HG03565 (cell line): ENCODE measurements at regions not wholly inside any gene's neighbourhood (a gene's known extent, or its start where the extent isn't known, plus 50 kb on each side); places are given as distances from the start of the nearest gene placed in this dataset.
"Not testable (repeated sequence)": the region's sequence is repeated elsewhere in the genome, so short reads cannot be mapped to it uniquely, and the experiment has no call there.

Experiments used
- ATAC-seq: cut with Tn5 transposase; IDR thresholded peaks from one replicate; pipeline ENCODE4 v1.9.1; 2021; ENCODE audit warnings: mild to moderate bottlenecking, moderate library complexity; ENCODE audit not compliant: unreplicated experiment

DNA sequence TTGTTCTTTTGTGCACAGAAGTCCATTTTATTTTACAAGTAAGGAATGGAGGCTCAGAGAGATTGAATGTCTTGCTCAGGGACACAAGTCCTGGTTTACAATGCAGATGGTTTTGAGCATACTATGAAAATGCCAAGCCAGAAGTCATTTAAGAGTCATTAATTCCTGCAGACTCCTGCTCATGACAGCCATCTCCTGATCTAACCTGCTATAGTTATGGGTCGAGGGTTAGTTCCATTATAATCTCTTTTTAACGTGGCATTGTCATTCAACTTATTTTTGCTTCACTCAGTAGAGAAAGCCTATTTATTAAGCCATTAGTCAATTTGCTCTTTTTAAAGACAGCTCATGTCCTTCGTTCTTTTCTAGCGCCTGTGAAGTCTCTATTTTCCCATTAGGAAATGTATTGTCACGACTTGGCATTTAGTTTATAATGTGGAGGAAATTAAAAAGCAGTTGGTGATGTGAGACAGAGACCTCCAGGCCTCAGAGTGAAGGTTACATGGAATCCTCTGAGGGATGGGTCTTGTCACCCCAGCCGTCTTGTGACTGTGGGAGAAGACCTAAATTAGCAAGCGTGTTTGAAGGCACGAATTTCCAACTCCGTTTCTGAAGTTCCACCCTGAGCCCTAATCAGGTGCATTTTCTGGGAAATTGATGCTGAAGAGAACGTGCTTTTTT, 84.1 kb downstream of the ACTBL2 start:
- no peak for ATAC-seq

DNA sequence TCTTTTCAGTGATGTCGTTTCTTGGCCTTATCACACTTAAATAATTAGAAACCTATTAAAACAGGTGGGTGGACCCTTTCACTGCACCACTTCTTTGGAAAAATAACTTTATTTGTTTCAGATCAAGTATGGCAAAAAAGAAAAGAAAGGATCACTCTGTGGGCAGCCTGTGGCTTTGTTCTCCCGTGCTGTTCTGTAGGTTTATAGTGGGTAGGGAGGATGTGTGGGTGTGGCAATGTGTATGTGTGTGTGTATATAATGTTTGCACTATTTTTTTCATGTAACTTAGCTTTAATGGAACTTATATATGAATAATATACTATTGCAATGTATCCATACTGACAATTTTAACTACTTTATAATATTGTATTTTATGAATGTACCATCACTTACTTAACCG, 85.9 kb downstream of the ACTBL2 start:
- no peak for ATAC-seq

DNA sequence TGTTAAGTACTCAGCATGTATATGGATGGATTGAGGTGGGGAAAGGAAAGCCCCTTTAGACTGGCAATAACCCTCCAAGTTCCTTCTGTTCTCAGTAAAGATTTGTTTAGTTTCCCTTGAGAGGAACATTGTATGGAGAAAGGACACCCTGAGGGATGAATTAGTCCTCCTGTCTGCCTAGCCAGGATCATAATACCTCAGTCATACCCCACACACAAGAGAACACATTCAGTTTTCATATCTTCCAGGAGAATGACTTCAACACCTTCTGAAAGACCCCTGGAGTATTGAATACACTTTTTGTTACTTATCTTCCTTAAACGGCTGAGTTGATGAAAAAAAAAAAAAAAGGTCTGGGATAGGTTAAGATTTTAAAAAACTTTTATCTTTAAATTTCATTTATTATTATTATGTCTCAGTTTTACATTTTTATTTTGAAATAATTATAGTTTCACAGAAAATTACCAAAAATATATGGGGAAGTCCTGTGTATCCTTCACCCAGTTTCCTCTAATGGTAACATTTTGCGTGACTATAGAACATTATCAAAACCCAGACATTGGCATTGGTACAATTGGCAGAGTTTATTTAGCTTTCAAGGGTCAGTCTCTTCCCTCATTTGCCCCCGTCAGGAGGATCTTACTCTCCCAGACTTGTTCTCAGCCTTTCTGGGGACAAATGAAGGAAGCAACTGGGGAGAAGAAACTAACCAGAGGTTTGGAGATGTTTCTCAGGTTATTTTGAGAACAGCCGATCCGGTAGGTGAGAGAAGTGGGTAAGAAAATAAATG, 88.0 kb downstream of the ACTBL2 start:
- no peak for ATAC-seq

DNA sequence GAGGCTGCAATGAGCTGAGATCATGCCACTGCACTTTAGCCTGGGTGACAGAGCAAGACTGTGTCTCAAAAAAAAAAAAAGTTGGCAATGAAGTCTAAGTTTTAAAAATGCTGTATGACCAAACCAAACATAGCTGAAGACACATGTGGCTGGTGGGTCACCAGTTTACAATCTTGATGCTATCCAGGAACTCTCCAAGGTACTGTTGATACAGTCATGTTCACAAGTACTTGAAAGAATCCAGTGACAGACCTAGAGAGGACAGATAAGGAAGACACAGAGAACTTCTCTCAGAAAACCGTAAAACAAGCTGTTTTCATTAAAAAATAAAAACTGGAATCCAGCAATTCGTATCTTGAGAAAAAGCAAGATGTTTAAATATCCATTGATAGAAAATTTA, 95.7 kb downstream of the ACTBL2 start:
- no peak for ATAC-seq

DNA sequence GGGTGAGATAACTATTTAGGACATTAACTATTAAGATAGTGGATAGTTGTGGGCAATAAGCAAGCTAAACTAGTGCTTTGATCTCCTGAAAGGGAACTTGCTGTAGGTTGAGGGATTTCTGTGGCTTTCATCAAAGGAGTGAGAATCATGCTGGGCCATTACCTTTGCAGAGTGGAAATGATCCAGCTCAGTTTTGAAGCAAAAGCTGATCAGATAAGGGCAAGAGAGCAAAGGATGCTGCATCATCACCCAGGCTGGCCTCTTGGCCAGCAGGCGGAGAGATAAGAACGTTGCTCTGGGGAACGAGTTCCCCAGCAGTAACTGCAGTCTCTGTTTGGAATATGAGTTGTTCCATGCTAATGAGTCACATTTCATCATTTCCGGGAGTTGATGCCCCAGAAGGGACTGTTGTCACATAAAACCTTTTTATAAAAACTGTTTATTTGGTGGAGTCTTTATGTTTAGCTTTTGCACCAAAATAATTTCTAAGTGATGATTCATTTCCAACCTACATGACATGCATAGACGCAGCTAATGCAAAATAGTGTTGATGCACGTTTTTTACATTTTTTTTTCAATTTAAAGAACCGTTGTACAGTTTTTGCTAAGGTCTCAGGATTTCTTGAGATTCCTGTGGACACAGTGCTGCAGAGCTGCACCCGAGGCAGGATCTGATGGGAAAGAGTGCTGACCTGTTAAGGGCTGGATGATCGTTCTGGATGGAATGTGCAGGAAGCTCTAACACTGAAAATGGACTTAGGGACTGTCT, 99.3 kb downstream of the ACTBL2 start:
- ATAC-seq: no peak

DNA sequence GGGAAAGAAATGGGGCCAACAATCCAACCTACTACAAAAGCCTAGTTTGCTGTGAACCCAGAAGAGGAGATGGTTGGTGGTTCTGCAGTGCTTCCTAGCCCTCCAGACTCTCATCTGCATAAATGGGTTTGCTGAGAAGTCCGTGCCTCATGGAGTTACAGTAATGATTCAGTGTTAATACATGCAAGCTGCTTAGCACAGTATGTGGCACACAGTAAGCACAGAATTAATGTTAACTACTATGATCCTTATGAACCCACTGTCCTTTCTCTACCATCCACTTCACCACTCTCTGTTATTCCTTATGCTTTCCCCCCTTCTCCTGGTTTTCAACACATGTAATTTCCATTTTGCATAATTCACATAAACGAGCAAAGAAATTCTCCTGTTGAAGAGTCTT, 100.0 kb downstream of the ACTBL2 start:
- ATAC-seq: no peak

DNA sequence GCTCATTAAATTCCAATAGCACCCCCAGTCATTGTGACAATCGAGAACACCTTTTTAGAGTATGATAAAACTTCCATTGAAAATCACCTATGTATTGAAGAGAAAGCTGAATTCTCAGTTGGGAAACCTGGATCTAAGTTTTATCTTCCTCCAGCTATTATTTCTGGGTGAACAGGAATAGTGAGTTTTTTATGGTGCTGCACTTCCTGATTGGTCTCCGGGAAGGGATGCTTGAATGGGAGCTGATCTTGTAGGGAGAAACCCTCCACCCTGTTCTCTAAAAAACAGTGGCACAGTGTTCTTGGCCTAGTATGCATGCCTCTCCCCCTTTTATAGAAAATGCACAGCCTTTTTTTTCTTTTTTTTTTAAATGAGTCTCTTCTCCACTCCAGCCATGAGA, 112.2 kb downstream of the ACTBL2 start:
- no peak for ATAC-seq

DNA sequence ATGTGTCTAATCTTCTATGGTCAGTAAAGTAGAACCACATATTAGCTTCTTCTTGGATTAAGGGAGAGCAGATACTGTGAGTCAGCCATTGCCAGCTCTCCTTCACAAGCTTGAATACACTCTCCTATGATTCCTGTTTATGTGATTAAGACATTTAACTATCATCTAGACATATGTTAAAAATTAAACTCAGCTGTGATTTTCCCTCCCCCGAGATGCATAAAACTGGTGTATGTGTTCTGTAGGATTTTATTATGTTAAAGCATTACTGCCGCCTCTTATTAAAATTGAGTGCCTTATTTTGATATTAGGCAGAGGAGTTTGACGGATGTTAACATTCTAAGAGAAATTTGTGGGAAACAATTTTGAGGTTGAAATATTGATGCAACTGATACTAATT, 114.6 kb downstream of the ACTBL2 start:
- ATAC-seq: no peak

DNA sequence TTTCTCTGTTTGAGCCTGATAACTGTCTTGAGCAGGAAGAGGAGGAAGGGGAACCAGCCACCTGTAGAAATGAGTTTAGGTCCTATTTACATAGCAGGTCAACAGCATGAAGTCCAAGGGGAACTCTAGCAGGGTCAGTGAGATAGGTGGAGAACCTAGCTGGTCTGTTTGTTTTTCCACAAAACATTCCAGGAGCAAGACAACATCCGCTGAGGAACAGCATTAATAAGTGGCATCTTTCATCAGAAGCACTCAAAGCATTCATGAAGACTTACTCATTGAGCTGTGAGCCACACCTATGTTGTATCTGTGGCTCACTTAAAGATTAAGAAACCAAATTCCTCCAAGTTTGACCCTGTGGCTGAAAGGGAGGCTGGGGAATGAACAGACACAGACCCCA, 115.9 kb downstream of the ACTBL2 start:
- ATAC-seq: no peak

DNA sequence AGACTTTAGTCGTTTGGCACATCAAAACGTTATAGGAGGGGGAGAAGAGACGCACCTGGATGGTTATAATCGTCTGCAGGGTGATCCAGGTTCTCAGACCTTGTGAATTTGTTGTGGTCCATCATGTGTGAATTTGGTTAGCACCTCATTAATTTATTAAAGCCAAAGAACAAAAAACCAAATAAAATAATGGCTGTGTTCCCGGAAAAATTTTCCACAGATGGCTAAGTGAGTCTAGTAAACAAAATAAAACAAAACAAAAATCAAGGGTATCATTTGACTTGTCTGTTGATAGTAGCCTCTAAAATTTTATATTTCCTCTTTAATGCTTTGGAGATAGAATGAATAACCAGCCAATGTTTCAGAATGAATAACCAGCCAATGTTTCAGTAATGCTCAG, 119.7 kb downstream of the ACTBL2 start:
- no peak for ATAC-seq

DNA sequence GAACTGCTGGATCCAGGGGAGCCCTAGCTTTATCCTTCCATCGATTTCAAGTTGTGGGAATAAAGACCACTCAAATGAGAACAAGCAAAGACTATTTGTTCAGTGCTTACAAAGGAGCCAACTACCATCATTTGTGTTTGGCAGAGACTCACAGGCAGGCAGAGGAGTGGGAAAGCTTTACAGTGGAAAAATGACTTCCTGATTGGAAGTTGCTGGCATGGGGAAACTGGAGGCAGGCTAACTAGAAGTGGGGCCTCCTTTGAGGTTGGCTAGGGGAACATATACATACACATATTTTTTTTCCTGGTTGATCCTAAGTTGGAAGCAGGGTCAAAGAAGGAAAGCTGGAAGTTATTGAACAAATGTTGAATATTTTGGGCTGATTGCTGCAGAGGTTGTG, 121.7 kb downstream of the ACTBL2 start:
- no peak for ATAC-seq

DNA sequence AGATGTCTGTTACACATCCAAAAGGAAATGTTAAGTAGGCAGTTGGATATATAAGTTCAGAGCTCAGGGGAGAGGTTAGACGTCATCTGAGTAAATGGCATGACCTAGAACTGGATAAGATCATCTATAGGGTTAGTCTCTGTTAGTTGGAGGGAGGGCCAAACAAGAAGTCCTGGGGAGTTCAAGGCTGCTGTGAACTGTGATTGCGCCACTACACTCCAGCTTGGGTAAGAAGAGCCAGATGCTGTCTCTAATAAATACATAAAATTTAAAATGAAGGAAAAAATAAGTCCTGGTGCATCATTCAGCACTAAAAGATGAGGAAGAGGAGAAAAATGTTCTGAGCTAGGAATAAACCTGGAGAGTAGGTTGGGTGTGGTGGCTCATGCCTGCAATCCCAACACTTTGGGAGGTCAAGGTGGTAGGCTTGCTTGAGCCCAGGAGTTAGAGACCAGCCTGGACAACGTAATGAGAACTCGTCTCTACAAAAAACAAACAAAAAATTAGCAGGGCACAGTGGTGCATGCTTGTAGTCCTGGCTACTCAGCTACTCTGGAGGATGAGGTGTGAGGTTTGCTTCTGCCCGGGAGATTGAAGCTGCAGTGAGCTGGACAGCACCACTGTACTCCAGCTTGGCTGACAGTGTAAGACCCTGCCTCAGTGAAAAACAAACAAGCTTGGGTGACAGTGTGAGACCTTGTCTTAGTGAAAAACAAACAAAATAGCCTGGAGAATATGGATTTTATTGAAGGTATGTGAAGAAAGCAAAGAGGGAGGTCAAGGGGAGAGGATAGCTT, 123.6 kb downstream of the ACTBL2 start:
- ATAC-seq: no peak

DNA sequence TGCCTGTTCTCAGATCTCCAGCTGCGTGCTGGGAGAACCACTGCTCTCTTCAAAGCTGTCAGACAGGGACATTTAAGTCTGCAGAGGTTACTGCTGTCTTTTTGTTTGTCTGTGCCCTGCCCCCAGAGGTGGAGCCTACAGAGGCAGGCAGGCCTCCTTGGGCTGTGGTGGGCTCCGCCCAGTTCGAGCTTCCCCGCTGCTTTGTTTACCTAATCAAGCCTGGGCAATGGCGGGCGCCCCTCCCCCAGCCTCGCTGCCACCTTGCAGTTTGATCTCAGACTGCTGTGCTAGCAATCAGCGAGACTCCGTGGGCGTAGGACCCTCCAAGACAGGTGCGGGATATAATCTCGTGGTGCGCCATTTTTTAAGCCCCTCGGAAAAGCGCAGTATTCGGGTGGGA, 125.8 kb downstream of the ACTBL2 start:
- not testable (repeated sequence) for ATAC-seq

DNA sequence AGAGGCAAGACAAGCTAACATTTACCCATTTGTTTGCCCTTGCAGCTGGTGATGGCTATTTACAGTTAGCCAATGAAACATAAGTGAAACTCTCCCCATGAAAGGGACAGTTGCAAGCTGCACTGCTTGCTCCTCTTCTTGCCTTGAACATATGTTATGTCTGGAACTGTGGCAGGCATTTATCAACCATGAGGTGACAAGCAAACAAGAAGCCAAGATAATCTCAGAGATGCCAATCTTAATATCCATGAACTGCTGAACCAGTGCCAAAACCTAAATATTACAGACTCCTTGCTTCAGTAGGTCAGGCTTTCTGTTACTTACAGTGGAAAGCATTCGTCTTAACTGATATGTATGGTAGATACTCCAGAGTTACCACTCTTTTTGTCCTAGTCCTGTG, 133.4 kb downstream of the ACTBL2 start:
- no peak for ATAC-seq

DNA sequence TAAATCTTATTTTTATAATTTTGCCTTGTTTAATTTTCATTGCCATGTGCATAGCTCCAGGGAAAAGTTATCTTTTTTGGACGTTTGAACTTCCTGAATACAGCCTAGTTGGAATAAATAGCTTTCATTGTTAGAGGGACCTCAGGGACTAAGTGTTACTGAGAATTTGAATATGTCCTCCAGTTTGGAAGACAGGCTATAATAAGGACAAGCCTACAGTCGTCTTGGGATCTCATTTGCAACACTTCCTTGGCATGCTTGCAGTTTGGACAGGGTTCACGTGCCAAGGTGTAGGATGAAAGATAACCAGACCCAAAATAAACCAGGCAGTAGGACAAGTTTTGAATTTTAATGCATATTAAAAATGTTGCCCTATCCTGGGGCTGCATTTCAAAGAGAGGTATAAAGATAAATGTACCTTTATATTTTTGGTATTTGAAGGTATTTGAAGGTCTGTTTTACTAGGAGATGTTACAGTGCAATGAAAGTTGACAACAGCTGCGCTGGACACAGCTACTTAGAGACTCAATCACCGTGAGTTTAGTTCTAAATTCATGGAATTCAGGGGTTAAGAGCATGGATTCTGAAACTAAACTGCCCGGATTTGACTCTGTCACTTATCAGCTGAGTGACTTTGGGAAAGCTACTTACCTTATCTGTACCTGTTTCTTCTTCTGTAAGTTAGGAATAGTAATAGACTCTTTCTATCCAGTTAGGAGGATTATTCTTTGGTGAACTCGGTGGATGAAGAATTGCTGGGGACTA, 134.1 kb downstream of the ACTBL2 start:
- no peak for ATAC-seq

DNA sequence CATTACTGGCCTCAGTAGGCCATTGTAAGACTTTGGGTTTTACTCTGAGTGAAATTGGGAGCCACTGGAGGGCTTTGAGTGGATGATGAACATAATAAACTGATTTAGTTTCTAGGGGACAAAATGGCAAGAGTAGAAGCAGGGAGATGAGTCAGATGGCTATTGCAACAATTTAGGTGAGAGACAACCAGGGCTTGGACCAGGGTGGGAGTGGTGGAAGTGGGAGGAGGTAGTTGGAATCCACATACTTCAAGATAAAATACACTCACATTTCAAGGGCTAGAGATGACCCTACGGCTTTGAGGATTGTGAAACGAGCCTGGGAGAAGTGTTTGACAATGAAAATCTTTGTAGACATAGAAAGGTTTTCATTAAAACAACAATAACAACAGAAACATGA, 136.3 kb downstream of the ACTBL2 start:
- ATAC-seq: no peak

DNA sequence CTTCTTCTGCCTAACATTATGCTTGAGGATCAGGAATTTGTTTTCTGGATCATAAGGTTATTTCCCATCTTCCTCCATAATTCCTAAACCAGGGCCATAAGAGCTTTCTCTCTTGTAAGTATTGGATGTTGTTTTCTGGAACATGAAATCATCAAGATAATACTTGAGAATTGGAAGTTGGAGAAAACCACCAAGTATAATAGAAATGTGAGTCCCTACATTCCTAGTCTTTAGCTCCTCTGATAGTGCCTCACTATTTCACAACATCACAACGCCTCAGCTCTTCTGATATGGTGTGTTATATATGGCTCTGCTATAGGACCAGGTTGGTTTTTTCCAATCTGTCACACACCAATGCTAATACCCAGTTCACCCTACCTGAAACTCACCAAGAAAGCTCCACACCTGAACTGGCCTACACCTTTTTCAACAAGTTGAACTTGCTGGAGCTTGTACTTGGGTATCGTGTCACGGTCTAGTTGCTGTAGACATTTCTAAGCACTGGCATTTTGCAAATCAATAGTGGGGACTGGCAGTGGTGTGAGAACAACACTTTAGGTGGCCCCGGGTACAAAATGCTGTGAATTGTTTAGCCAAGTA, 141.1 kb downstream of the ACTBL2 start:
- no peak for ATAC-seq

DNA sequence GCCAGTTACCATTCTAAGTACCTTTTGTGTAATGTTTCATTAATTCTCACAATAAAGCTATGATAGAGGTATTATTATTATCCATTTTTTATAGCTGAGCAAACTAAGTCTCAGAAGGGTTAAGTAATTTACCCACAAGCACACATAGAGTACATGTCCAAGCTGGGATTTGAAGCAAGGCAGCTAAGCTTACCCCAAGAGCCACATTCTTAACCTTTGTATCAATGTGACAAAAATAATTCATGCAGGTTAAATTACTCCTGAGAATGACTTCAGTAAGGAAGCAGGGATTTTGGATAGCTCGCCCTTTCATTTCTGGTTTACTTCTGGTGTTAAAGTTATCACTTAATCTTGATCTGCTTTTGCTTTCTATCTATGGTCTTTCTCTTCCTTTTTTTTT, 141.9 kb downstream of the ACTBL2 start:
- no peak for ATAC-seq

DNA sequence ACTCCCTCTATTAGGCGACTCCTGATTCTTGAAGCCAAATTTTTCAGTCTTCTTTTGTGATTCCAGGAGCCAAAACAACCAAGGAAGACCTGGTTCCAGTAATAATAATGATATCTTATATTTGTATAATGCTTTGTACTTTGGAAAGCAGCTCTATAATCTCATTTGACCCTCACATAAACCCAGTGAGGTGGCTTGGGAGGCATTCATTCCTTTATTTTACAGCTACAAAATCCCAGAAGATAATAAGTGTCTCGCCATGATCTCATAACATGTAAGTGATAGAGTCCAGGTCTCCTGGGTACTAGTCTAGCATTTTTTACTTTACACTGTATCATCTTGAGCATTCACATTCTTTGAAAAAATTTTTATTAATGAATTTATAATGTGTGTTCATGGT, 143.1 kb downstream of the ACTBL2 start:
- ATAC-seq: no peak

DNA sequence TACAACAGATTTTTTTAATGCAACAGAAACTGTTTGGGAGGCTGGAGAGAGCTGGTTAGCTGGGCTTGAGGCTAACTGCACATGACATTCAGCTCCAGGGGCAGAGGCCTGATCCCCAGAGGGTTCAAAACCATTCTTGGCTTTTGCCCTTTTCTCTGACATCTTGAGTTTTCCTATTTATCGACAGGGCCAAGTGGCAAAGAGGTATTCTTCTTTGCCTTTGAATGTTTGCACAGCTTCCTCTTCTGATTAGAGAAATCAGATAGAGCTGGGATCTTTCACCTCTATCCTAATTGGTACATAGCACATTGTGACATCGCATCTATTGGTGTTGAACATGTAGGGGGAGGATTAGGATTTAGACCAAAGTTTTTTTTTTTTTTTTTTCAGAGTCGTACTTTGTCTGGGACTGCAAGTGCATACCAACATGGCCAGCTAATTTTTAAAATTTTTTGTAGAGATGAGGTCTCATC, 143.7 kb downstream of the ACTBL2 start:
- no peak for ATAC-seq
